NCI-H1092 (cell line): ENCODE measurements at regions not wholly inside any gene's neighbourhood (a gene's known extent, or its start where the extent isn't known, plus 50 kb on each side); places are given as distances from the start of the nearest gene placed in this dataset.

Experiments
- DNase-seq: peaks from one replicate; lab custom pipeline; 2025; lab: John Stamatoyannopoulos, UW

GRCh38 chr6:51542475-51542874, 544.9 kb downstream of the PKHD1 start:
- no peak for DNase-seq

DNA sequence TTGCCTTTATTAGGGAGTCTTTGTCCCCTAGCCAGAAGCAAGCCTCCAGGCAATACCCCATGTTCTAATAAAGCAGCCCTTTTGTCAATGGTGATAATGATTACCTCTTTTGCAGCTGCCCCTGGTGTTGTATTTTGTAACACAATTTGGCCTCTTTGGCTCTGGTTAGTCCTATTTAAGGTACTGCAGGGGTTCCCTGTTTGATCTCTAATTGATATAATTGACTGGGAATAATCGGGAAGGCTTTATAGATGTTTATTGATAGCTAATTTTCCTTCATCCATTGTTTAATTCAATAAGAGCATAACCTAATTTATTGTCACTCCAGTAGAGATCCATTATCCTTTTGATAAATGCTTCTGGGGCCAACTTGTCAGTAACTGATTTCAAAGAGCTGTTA, 537.2 kb downstream of the PKHD1 start:
- DNase-seq = no peak

GRCh38 chr6:51552435-51552834, 535.0 kb downstream of the PKHD1 start:
- DNase-seq = no peak

GRCh38 chr6:51553246-51554015, 534.0 kb downstream of the PKHD1 start:
- no peak for DNase-seq

DNA sequence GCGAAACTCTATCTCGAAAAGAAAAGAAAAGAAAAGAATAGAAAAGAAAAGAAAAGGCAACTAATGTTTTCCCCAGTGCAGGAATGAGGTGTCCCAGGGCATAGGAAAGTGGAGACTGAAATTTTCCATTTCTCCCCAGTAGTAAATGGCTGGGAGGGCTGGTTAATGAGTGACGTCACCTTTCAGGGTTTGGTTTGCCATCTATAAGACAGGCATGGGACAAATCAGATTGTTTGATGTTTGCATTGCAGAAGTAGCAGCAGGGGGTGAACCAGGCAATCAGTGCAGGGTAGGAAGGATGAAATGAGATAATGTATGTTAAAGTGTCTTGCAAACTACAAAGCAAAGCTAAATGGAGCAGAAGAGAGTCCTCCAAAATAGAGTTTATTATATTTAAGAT, 533.4 kb downstream of the PKHD1 start:
- DNase-seq = no peak

- DNase-seq = no peak
Observed at GRCh38 chr6:51559059-51559458, 528.4 kb downstream of the PKHD1 start.

DNA sequence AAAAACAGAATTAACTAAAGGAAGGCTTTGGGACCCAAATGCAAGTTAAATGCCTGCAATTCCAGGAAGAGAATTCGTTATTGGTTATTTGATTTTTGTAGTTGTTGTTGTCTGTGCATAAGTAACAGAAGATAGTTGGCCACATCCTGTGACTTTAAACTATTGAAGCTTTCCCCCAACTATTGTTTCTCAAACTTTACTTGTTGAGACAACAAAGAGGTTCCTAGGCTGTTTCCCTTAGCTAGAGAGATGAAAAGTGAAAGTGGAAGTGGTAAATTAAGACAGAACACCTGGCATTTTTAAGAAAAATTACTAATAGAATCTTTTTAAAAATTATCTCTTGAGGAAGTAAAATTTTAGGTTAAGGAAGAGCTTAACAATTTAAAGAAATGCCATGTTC, 525.2 kb downstream of the PKHD1 start:
- no peak for DNase-seq
